ENCODE measurements at regions not wholly inside any gene's neighbourhood (a gene's known extent, or its start where the extent isn't known, plus 50 kb on each side); places are given as distances from the start of the nearest gene placed in this dataset.

GRCh38 chr19:30123611-30124010 is 181.6 kb downstream of the URI1 start:
- H3K4me3 Mint-ChIP-seq = no peak overlapping the region
- H3K27me3 Mint-ChIP-seq = peaks cover 2% of the 10 kb centered on the region
- no peaks in the 10 kb centered on the region for H3K36me3 Mint-ChIP-seq
- no peaks in the 10 kb centered on the region for H3K4me1 Mint-ChIP-seq
- H3K9me3 Mint-ChIP-seq = no peaks in the 10 kb centered on the region
- H3K27ac Mint-ChIP-seq = no peak overlapping the region

DNA sequence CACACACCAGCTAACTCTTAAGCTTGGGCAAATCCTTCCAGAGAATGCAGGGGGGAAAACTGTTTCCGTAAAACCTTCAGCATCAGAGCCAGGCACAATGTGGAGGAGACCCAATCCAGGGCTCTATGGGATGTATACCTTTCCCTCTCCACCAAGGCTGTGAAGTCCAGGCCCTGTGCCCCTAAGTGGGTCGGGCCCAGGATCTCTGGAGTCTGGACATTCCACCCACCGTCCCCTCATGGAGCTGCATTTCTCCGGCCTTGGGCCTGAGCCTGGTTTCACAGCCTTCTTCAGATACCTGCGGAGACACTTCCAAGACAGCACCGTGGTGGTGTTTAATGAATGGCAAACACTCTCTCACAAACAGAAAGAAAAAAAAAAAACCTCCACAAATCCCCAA is 186.2 kb downstream of the URI1 start:
- no peak overlapping the region for H3K4me3 Mint-ChIP-seq
- H3K27ac Mint-ChIP-seq = no peak overlapping the region
- H3K27me3 Mint-ChIP-seq = no peaks in the 10 kb centered on the region
- peaks cover 4% of the 10 kb centered on the region for H3K9me3 Mint-ChIP-seq
- H3K4me1 Mint-ChIP-seq = no peaks in the 10 kb centered on the region
- no peaks in the 10 kb centered on the region for H3K36me3 Mint-ChIP-seq

GRCh38 chr19:30130356-30131122 is 188.5 kb downstream of the URI1 start:
- no peak overlapping the region for H3K27ac Mint-ChIP-seq
- H3K4me1 Mint-ChIP-seq = no peaks in the 10 kb centered on the region
- H3K4me3 Mint-ChIP-seq = no peak overlapping the region
- H3K9me3 Mint-ChIP-seq = peaks cover 4% of the 10 kb centered on the region
- H3K27me3 Mint-ChIP-seq = no peaks in the 10 kb centered on the region
- H3K36me3 Mint-ChIP-seq = no peaks in the 10 kb centered on the region

DNA sequence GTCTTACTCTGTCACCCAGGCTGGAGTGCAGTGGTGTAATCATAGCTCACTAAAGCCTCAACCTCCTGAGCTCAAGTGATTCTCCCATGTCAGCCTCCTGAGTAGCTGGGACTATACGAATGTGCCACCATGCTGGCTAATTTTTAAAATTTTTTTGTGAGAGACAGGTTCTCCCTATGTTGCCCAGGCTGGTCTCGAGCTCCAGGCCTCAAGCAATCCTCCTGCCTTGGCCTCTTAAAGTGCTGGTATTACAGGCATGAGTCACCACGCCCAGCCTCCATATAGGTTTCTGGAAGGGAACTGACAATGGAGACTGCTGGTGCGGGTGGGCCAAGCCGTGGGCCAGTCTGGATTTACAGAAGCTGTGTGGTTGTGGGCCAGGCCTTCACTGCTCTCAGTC is 189.2 kb downstream of the URI1 start:
- H3K36me3 Mint-ChIP-seq = no peaks in the 10 kb centered on the region
- H3K27ac Mint-ChIP-seq = no peak overlapping the region
- H3K9me3 Mint-ChIP-seq = peaks cover 4% of the 10 kb centered on the region
- H3K4me3 Mint-ChIP-seq = no peak overlapping the region
- no peaks in the 10 kb centered on the region for H3K27me3 Mint-ChIP-seq
- H3K4me1 Mint-ChIP-seq = no peaks in the 10 kb centered on the region

DNA sequence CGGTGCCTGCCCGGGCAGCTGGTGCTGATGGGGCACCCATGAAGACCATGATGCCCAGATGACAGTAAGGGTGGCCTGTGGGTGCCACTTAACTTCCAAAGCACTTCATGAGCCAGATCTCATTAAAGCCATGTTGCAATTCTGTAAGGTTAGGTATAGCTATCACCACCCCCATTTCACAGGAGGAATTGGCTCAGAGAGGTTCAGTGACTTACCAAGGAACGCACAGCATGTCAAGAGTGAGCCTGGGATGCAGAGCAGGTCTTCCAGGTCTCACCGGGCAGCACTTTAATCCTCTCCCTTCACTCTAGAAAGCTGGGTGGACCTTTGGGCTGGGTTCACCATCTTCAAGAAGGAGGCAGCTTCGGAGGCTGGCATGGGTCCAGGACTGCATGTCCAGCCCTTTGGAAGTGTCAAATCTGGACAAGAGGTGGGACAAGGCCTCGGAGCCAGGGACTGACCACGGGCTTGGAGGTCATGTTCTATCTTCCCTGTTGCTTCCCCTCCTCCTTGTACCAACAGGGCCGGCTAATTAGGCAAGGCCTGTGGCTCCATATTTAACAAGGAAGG is 189.8 kb downstream of the URI1 start:
- no peaks in the 10 kb centered on the region for H3K4me1 Mint-ChIP-seq
- H3K27ac Mint-ChIP-seq = no peak overlapping the region
- peaks cover 4% of the 10 kb centered on the region for H3K9me3 Mint-ChIP-seq
- H3K4me3 Mint-ChIP-seq = no peak overlapping the region
- H3K36me3 Mint-ChIP-seq = no peaks in the 10 kb centered on the region
- no peaks in the 10 kb centered on the region for H3K27me3 Mint-ChIP-seq

GRCh38 chr19:30132343-30133075 is 190.5 kb downstream of the URI1 start:
- Mint-ChIP-seq H3K4me1 (no peaks in the 10 kb centered on the region), H3K4me3 (no peak overlapping the region), H3K9me3 (peaks cover 4% of the 10 kb centered on the region), H3K27me3 (no peaks in the 10 kb centered on the region), H3K27ac (no peak overlapping the region), H3K36me3 (no peaks in the 10 kb centered on the region)

GRCh38 chr19:30133803-30134202 is 191.8 kb downstream of the URI1 start:
- H3K27me3 Mint-ChIP-seq = no peaks in the 10 kb centered on the region
- no peak overlapping the region for H3K4me3 Mint-ChIP-seq
- H3K27ac Mint-ChIP-seq = no peak overlapping the region
- no peaks in the 10 kb centered on the region for H3K4me1 Mint-ChIP-seq
- H3K36me3 Mint-ChIP-seq = no peaks in the 10 kb centered on the region
- peaks cover 4% of the 10 kb centered on the region for H3K9me3 Mint-ChIP-seq

- Mint-ChIP-seq H3K4me3 (no peak overlapping the region), H3K4me1 (no peaks in the 10 kb centered on the region), H3K9me3 (no peaks in the 10 kb centered on the region), H3K27ac (no peak overlapping the region), H3K36me3 (no peaks in the 10 kb centered on the region), H3K27me3 (peaks cover 3% of the 10 kb centered on the region)
These were observed 193.2 kb downstream of the URI1 start for GRCh38 chr19:30135093-30135757.

- no peaks in the 10 kb centered on the region for H3K36me3 Mint-ChIP-seq
- H3K27me3 Mint-ChIP-seq = peaks cover 3% of the 10 kb centered on the region
- no peaks in the 10 kb centered on the region for H3K9me3 Mint-ChIP-seq
- no peak overlapping the region for H3K4me3 Mint-ChIP-seq
- H3K27ac Mint-ChIP-seq = no peak overlapping the region
- H3K4me1 Mint-ChIP-seq = no peaks in the 10 kb centered on the region
These were observed 193.8 kb downstream of the URI1 start for GRCh38 chr19:30135797-30136196.

- no peak overlapping the region for H3K27ac Mint-ChIP-seq
- no peaks in the 10 kb centered on the region for H3K36me3 Mint-ChIP-seq
- H3K4me3 Mint-ChIP-seq = no peak overlapping the region
- peaks cover 3% of the 10 kb centered on the region for H3K27me3 Mint-ChIP-seq
- no peaks in the 10 kb centered on the region for H3K4me1 Mint-ChIP-seq
- H3K9me3 Mint-ChIP-seq = no peaks in the 10 kb centered on the region
These were observed 194.7 kb downstream of the URI1 start for GRCh38 chr19:30136611-30137195.

DNA sequence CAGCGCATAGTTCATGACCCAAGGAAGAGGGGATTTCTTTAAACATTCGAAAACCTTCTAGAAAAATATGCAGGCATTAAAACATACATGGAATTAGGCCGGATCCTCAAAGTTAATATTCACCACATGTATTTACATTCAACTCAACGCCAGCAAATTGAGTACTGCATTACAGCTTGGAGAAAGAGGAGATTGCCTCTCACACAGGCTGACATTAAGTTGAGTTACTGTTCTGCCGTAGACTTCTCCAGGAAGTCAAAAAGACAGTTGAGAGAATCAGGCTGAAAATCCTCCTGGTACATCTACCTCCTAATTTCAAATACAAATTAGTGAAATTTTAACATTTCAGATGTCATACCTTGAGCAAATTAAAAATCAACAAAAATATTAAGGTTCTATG is 195.7 kb downstream of the URI1 start:
- no peak overlapping the region for H3K4me3 Mint-ChIP-seq
- no peaks in the 10 kb centered on the region for H3K9me3 Mint-ChIP-seq
- no peak overlapping the region for H3K27ac Mint-ChIP-seq
- H3K4me1 Mint-ChIP-seq = no peaks in the 10 kb centered on the region
- peaks cover 3% of the 10 kb centered on the region for H3K27me3 Mint-ChIP-seq
- H3K36me3 Mint-ChIP-seq = no peaks in the 10 kb centered on the region

DNA sequence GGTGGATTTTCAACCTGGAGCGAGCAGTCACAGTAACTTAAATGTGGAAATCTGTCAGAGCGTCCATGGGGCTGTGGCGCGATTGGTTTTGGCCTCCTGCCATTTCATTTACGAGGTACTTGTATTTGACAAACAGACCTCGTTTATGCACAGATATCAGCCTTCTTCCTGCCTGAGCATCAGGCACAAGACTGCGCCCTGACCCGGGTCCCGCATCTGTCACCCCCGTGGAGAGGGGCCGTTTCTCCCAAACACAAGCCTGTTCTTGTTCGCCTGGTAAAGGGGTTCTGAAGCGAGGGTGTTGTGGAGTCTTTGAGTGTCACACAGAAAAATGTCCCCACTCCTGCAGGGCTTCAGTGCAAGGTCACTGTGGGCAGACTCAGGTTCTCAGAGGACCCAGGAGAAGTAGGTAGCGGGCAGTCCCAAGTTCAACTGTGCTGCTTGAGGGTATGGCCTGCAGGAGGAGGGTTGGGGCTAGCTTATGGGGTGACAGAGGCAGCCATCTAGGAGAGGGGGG is 202.3 kb downstream of the URI1 start:
- no peak overlapping the region for H3K27ac Mint-ChIP-seq
- H3K4me1 Mint-ChIP-seq = no peaks in the 10 kb centered on the region

DNA sequence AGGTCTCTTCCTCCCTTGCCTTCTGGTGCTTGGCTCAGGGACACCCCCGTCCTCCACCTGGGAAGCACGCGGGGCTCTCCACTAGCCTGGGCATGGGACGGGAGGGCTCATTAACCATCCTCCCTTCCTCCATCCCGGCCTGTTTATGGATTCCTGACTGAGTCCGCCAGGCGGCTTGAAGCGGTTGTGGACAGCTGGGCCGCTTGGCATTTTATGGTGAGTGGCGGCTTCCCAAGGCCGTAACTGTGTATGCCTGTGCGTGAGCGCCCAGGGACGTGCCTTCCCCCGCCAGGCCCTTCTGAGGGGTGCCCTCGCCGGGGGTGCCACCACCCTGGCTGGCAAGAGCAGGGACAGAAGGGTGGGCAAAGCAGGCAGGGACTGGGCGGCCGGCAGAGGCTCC is 202.8 kb downstream of the URI1 start:
- H3K36me3 Mint-ChIP-seq = no peaks in the 10 kb centered on the region
- H3K4me3 Mint-ChIP-seq = no peak overlapping the region
- H3K27me3 Mint-ChIP-seq = no peaks in the 10 kb centered on the region
- no peak overlapping the region for H3K27ac Mint-ChIP-seq
- no peaks in the 10 kb centered on the region for H3K9me3 Mint-ChIP-seq
- no peaks in the 10 kb centered on the region for H3K4me1 Mint-ChIP-seq

More for the DNA sequence above, 202.3 kb downstream of the URI1 start:
- H3K4me3 Mint-ChIP-seq = no peak overlapping the region
- peaks cover 3% of the 10 kb centered on the region for H3K27me3 Mint-ChIP-seq
- H3K9me3 Mint-ChIP-seq = no peaks in the 10 kb centered on the region
- H3K36me3 Mint-ChIP-seq = no peaks in the 10 kb centered on the region

DNA sequence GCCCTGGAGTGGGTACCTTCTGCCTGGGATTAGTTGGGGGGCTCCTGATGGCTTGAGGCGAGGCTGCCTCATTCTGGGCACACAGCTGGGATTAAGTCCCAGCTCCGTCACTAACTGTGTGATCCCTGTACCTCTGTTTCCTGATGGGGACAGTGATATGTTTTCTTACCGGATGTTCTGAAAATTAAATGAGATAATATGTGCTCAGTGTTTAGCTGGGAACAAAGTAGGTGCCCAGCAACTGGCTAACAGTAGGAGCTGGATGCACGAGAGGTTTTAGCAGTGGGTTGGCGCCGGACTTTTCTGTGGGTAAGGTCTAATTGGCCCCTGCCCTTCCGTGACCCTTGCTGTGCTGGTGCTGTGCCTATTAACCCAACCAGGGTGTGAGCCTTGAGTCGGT is 203.4 kb downstream of the URI1 start:
- no peaks in the 10 kb centered on the region for H3K36me3 Mint-ChIP-seq
- H3K4me3 Mint-ChIP-seq = no peak overlapping the region
- no peaks in the 10 kb centered on the region for H3K4me1 Mint-ChIP-seq
- no peaks in the 10 kb centered on the region for H3K9me3 Mint-ChIP-seq
- no peak overlapping the region for H3K27ac Mint-ChIP-seq
- no peaks in the 10 kb centered on the region for H3K27me3 Mint-ChIP-seq

- no peaks in the 10 kb centered on the region for H3K9me3 Mint-ChIP-seq
- no peak overlapping the region for H3K4me3 Mint-ChIP-seq
- no peaks in the 10 kb centered on the region for H3K27me3 Mint-ChIP-seq
- no peaks in the 10 kb centered on the region for H3K36me3 Mint-ChIP-seq
- H3K4me1 Mint-ChIP-seq = no peaks in the 10 kb centered on the region
- H3K27ac Mint-ChIP-seq = no peak overlapping the region
These were observed 204.3 kb downstream of the URI1 start for GRCh38 chr19:30146346-30146745.
